ENCODE measurements at regions not wholly inside any gene's neighbourhood (a gene's known extent, or its start where the extent isn't known, plus 50 kb on each side); places are given as distances from the start of the nearest gene placed in this dataset.

GRCh38 chrX:94633237-94633636 is 959.2 kb downstream of the FAM133A start:
- DNase-seq (ENCODE audit: extremely low read depth, low read depth) = no peak
- no peak for TF ChIP-seq CTCF (IDR thresholded peaks at IDR 0.05; ENCODE audit: low read depth, low read length)

GRCh38 chrX:94635003-94635402 is 961.0 kb downstream of the FAM133A start:
- no peak for TF ChIP-seq CTCF (IDR thresholded peaks at IDR 0.05; ENCODE audit: low read depth, low read length)
- no peak for DNase-seq (ENCODE audit: extremely low read depth, low read depth)

- DNase-seq (ENCODE audit: extremely low read depth, low read depth) = no peak
- no peak for TF ChIP-seq CTCF (IDR thresholded peaks at IDR 0.05; ENCODE audit: low read depth, low read length)
Observed at GRCh38 chrX:94645726-94646125, 971.7 kb downstream of the FAM133A start.

GRCh38 chrX:94655180-94655579 is 981.2 kb downstream of the FAM133A start:
- DNase-seq (ENCODE audit: extremely low read depth, low read depth) = no peak
- no peak for TF ChIP-seq CTCF (IDR thresholded peaks at IDR 0.05; ENCODE audit: low read depth, low read length)

GRCh38 chrX:94662689-94663088 is 988.7 kb downstream of the FAM133A start:
- TF ChIP-seq CTCF (IDR thresholded peaks at IDR 0.05; ENCODE audit: low read depth, low read length) = no peak
- no peak for DNase-seq (ENCODE audit: extremely low read depth, low read depth)

- no peak for TF ChIP-seq CTCF (IDR thresholded peaks at IDR 0.05; ENCODE audit: low read depth, low read length)
- DNase-seq (ENCODE audit: extremely low read depth, low read depth) = no peak
Observed at GRCh38 chrX:94676285-94676684, 1002.3 kb downstream of the FAM133A start.

- DNase-seq (ENCODE audit: extremely low read depth, low read depth) = no peak
- no peak for TF ChIP-seq CTCF (IDR thresholded peaks at IDR 0.05; ENCODE audit: low read depth, low read length)
Observed at GRCh38 chrX:94686071-94686470, 1012.1 kb downstream of the FAM133A start.

Measured in AG09319 (cell line).